H1 (cell line): ENCODE measurements at regions not wholly inside any gene's neighbourhood (a gene's known extent, or its start where the extent isn't known, plus 50 kb on each side); places are given as distances from the start of the nearest gene placed in this dataset.

ENCODE experiments used
- CHD2 ChIP-seq: IDR thresholded peaks from 2 replicates; pipeline ENCODE4 v1.6.1; 2012; ENCODE audit warnings: low read length, improper control_type of control experiment
- EZH2 ChIP-seq: fragments of 200-600 bp; sonication (generic); IDR thresholded peaks from 2 replicates; pipeline ENCODE4 v1.7.1; 2012; ENCODE audit warnings: low read depth, mild to moderate bottlenecking, moderate library complexity, low read length, inconsistent platforms; ENCODE audit not compliant: severe bottlenecking
- SIN3A ChIP-seq, 2 experiments: IDR thresholded peaks in 1 of 2; conservative IDR thresholded peaks in 1 of 2; 2 replicates each; pipeline ENCODE4 v1.6.1; 2011 to 2012; ENCODE audit warnings: low read length in 2 of 2, improper control_type of control experiment in 1 of 2, low read depth in 1 of 2, mild to moderate bottlenecking in 1 of 2
- SP4 ChIP-seq: IDR thresholded peaks from 2 replicates; pipeline ENCODE4 v1.6.1; 2012; ENCODE audit warnings: low read length, inconsistent platforms

GRCh38 chr2:138183705-138184104, 219.4 kb downstream of the HNMT start:
- no peak for TF ChIP-seq SIN3A (conservative IDR thresholded peaks at IDR 0.05 in 1 of 2, IDR thresholded peaks at IDR 0.05 in 1 of 2; ENCODE audit: low read depth in 1 of 2, low read length in 2 of 2)
- TF ChIP-seq SP4, result no peak
- no peak for TF ChIP-seq EZH2
- TF ChIP-seq CHD2, result no peak
